Neural progenitor cell (in vitro differentiated cells): ENCODE measurements at regions not wholly inside any gene's neighbourhood (a gene's known extent, or its start where the extent isn't known, plus 50 kb on each side); places are given as distances from the start of the nearest gene placed in this dataset.

Experiments
- DNase-seq: peaks from one replicate; pipeline ENCODE4 v3.0.0-alpha.2; 2016; ENCODE audit warnings: low spot score
- H2AFZ ChIP-seq: fragments of 200-600 bp; sonication (generic); replicated peaks from 2 replicates; pipeline ENCODE4 v1.6.1; 2016; ENCODE audit warnings: antibody characterized with exemption
- H3F3A ChIP-seq: fragments of 200-600 bp; sonication (generic); 2 replicates; pipeline ENCODE4 v1.6.1; 2016; ENCODE audit warnings: antibody characterized with exemption, low read depth
- H3K27ac ChIP-seq: fragments of 200-600 bp; sonication (generic); 2 replicates; pipeline ENCODE4 v1.5.1; 2016; ENCODE audit warnings: mild to moderate bottlenecking
- H3K27me3 ChIP-seq: fragments of 200-600 bp; sonication (generic); 2 replicates; pipeline ENCODE4 v1.6.1; 2016; ENCODE audit warnings: mild to moderate bottlenecking, moderate library complexity
- H3K36me3 ChIP-seq: fragments of 200-600 bp; sonication (generic); 2 replicates; pipeline ENCODE4 v1.5.1; 2016
- H3K4me1 ChIP-seq: fragments of 200-600 bp; sonication (generic); 2 replicates; pipeline ENCODE4 v1.6.1; 2016; ENCODE audit warnings: mixed run types
- H3K4me2 ChIP-seq: fragments of 200-600 bp; sonication (generic); 2 replicates; pipeline ENCODE4 v1.6.1; 2016
- H3K4me3 ChIP-seq: fragments of 200-600 bp; sonication (generic); 2 replicates; pipeline ENCODE4 v1.5.1; 2016
- H3K79me2 ChIP-seq: fragments of 200-600 bp; sonication (generic); 2 replicates; pipeline ENCODE4 v1.6.1; 2016; ENCODE audit warnings: low read depth
- H3K9ac ChIP-seq: fragments of 200-600 bp; sonication (generic); 2 replicates; pipeline ENCODE4 v1.6.1; 2016
- H3K9me3 ChIP-seq: fragments of 200-600 bp; sonication (generic); 2 replicates; pipeline ENCODE4 v1.5.1; 2016; ENCODE audit warnings: low read depth
- H4K20me1 ChIP-seq: fragments of 200-600 bp; sonication (generic); 2 replicates; pipeline ENCODE4 v1.6.1; 2016; ENCODE audit warnings: low read depth
- H3K27ac Mint-ChIP-seq: 3 replicates; pipeline ENCODE4 v1.8.0; 2021; ENCODE audit warnings: mixed read lengths
- H3K27me3 Mint-ChIP-seq: 2 replicates; pipeline ENCODE4 v1.8.0; 2022; ENCODE audit warnings: low read depth, mild to moderate bottlenecking, inconsistent platforms, moderate library complexity, mixed read lengths; ENCODE audit not compliant: insufficient read depth
- H3K36me3 Mint-ChIP-seq: 3 replicates; pipeline ENCODE4 v1.8.0; 2021; ENCODE audit warnings: mixed read lengths
- H3K4me1 Mint-ChIP-seq: 3 replicates; pipeline ENCODE4 v1.8.0; 2021; ENCODE audit warnings: mixed read lengths
- H3K4me3 Mint-ChIP-seq: 3 replicates; pipeline ENCODE4 v1.8.0; 2021; ENCODE audit warnings: mild to moderate bottlenecking, moderate library complexity, mixed read lengths
- H3K9me3 Mint-ChIP-seq: 3 replicates; pipeline ENCODE4 v1.8.0; 2020; ENCODE audit warnings: mixed read lengths
- EZH2 ChIP-seq: fragments of 200-600 bp; sonication (generic); IDR thresholded peaks from 2 replicates; pipeline ENCODE4 v1.6.1; 2017; ENCODE audit warnings: antibody characterized with exemption, mild to moderate bottlenecking, moderate library complexity
- EZH2phosphoT487 ChIP-seq: fragments of 200-600 bp; sonication (generic); IDR thresholded peaks from 2 replicates; pipeline ENCODE4 v1.6.1; 2017; ENCODE audit warnings: antibody characterized with exemption
- TF ChIP-seq, protein P1 (sequence below): fragments of 200-600 bp; sonication (generic); IDR thresholded peaks from 2 replicates; pipeline ENCODE4 v1.5.1; 2017; ENCODE audit warnings: antibody characterized with exemption, mild to moderate bottlenecking

DNA sequence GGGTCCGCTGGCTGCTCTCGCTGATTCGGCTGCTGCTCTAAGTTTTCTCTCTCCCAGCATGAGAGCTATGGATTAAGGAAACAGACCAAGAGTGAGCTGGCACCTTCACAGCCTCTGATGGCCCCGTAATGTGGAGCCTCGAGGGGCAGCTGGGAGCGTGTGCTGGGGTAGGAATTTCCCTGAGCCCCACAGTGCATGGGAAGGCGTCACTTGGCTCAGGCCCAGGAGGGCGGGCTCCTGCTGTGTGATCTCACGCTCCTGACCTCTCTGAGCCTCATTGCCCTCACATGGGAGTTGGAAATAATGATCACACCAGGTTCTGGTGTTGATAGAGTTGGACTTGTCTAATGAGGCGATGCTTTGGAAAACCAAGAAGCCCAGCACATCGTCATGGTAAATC is 238.6 kb upstream of the CRY1 start:
- Mint-ChIP-seq H3K9me3 (peaks cover 2% of the 10 kb centered on the region), H3K27ac (peak overlapping the region; percentile 86), H3K4me3 (no peak overlapping the region), H3K36me3 (no peaks in the 10 kb centered on the region), H3K27me3 (peaks cover 7% of the 10 kb centered on the region), H3K4me1 (peaks cover 52% of the 10 kb centered on the region)
- Histone ChIP-seq H2AFZ (peak overlapping the region; percentile 26), H3K79me2 (no peaks in the 10 kb centered on the region), H3K4me3 (no peak overlapping the region), H3K4me1 (peaks cover 18% of the 10 kb centered on the region), H3K36me3 (no peaks in the 10 kb centered on the region), H4K20me1 (no peaks in the 10 kb centered on the region), H3K27ac (no peak overlapping the region), H3K9me3 (no peaks in the 10 kb centered on the region), H3K27me3 (no peaks in the 10 kb centered on the region), H3K4me2 (no peak overlapping the region), H3F3A (peaks cover 13% of the 10 kb centered on the region), H3K9ac (no peak overlapping the region)
- no peak for DNase-seq
- TF ChIP-seq, protein P1, sequence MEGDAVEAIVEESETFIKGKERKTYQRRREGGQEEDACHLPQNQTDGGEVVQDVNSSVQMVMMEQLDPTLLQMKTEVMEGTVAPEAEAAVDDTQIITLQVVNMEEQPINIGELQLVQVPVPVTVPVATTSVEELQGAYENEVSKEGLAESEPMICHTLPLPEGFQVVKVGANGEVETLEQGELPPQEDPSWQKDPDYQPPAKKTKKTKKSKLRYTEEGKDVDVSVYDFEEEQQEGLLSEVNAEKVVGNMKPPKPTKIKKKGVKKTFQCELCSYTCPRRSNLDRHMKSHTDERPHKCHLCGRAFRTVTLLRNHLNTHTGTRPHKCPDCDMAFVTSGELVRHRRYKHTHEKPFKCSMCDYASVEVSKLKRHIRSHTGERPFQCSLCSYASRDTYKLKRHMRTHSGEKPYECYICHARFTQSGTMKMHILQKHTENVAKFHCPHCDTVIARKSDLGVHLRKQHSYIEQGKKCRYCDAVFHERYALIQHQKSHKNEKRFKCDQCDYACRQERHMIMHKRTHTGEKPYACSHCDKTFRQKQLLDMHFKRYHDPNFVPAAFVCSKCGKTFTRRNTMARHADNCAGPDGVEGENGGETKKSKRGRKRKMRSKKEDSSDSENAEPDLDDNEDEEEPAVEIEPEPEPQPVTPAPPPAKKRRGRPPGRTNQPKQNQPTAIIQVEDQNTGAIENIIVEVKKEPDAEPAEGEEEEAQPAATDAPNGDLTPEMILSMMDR, result no peak
- no peak for TF ChIP-seq EZH2phosphoT487
- no peak for TF ChIP-seq EZH2

DNA sequence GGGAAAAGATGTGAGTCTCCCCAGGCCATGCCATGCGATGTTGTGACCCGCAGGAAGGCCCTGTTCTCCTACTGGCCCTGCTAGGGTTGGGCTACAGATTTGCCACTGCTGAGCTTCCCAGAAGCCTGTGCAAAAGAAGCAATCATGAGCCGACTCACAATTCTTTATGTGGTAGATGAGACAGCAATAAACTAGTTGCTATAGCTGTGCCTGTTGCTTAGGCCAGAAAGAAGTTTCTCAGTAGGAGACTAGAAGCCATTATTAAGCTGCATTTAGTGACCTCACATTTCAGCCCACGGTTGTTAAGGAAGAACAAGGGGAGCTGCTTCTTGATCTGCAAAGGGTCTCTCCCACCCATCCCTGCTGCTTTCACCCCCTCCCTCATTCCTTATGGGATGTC is 239.4 kb upstream of the CRY1 start:
- Histone ChIP-seq H3K9ac (no peak overlapping the region), H3K27ac (no peak overlapping the region), H2AFZ (no peak overlapping the region), H4K20me1 (no peaks in the 10 kb centered on the region), H3K9me3 (no peaks in the 10 kb centered on the region), H3K4me1 (peaks cover 18% of the 10 kb centered on the region), H3K4me2 (no peak overlapping the region), H3K36me3 (no peaks in the 10 kb centered on the region), H3K79me2 (no peaks in the 10 kb centered on the region), H3F3A (peaks cover 13% of the 10 kb centered on the region), H3K4me3 (no peak overlapping the region), H3K27me3 (no peaks in the 10 kb centered on the region)
- Mint-ChIP-seq H3K27ac (peak overlapping the region; percentile 59), H3K4me1 (peaks cover 50% of the 10 kb centered on the region), H3K27me3 (peaks cover 8% of the 10 kb centered on the region), H3K36me3 (no peaks in the 10 kb centered on the region), H3K4me3 (no peak overlapping the region), H3K9me3 (peaks cover 2% of the 10 kb centered on the region)
- DNase-seq, result no peak
- TF ChIP-seq, protein P1, result no peak
- no peak for TF ChIP-seq EZH2
- TF ChIP-seq EZH2phosphoT487, result no peak

DNA sequence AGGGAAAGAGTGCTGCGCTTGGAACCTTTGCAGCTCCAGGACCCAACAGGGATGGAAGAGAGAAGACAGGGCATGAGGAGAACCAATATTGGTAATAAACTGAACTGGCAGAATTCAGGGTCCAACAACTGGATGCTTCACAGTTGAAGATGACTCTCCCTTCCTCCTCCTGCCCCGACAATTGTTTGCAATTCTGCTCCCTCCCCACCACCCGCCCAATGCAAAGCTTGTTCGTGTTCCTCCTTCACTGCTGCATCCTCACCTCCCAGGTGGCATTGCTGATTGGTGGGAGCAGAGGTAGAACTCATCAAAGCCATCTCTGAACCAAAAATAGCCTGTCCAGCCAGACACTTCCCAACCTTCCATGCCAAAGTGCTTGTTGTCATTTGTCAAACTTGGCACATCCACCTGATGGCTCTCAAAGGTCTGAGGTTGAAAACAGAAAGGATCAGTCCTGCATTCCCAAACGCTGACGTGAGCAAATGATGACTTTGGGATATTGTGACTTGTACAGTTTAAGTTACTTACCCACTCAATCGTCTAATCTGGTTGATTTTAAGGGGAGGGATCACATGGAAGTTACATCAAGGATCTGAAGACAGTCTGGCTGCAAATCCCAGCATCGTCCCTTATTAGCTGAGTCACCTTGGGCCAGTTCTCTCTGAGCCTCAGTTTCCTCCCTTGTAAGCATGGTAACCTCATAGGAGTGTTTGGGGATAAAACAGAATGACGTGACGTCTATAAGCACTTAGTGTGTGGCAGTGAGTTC is 242.6 kb upstream of the CRY1 start:
- Mint-ChIP-seq H3K4me3 (no peak overlapping the region), H3K9me3 (no peaks in the 10 kb centered on the region), H3K27ac (no peak overlapping the region), H3K36me3 (no peaks in the 10 kb centered on the region), H3K4me1 (peaks cover 38% of the 10 kb centered on the region), H3K27me3 (peaks cover 2% of the 10 kb centered on the region)
- H2AFZ ChIP-seq, result no peak overlapping the region
- no peaks in the 10 kb centered on the region for H3K9me3 ChIP-seq
- peaks cover 11% of the 10 kb centered on the region for H3K4me1 ChIP-seq
- no peaks in the 10 kb centered on the region for H3K36me3 ChIP-seq
- peaks cover 4% of the 10 kb centered on the region for H3F3A ChIP-seq
- H3K27me3 ChIP-seq, result no peaks in the 10 kb centered on the region
- TF ChIP-seq EZH2, result no peak
- no peak for TF ChIP-seq EZH2phosphoT487
- TF ChIP-seq, protein P1, result no peak
- no peak overlapping the region for H3K27ac ChIP-seq
- H3K79me2 ChIP-seq, result no peaks in the 10 kb centered on the region
- no peak overlapping the region for H3K4me2 ChIP-seq
- DNase-seq, result no peak
- no peak overlapping the region for H3K9ac ChIP-seq
- no peaks in the 10 kb centered on the region for H4K20me1 ChIP-seq
- no peak overlapping the region for H3K4me3 ChIP-seq
